ENCODE measurements at regions not wholly inside any gene's neighbourhood (a gene's known extent, or its start where the extent isn't known, plus 50 kb on each side); places are given as distances from the start of the nearest gene placed in this dataset.

DNA sequence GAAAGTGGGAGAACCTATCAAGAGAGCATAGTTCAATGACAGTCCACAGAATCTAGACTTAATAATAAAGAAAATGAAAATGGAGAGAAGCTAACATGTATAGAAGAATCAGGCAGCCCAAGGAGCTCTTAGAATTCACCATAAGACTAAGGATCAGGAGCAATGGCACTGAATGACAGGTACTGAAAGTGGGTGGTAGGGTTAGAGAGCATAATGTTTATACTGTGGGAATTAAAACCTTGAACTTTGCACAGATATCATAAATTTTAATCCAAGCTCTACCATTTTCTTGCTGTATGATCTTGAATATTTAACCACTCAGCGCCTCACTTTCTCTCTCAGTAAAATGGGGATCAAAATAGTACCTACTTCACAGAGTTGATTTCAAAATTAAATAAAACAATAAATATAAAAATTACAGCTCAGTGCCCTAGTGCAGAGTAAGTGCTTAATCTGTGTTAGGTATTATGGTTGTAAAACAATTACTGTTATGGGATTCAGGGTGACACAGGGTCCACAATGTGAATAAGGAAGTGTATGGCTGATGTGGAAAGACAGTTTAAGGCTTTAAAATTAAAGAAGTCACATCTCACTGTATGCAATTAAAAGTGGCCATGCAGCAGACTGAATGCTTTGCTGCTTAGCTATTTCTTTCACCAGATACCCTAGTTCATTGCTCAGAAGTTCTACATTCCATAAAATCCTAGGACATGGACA lies 319.8 kb downstream of the HINT1 start:
- H3K36me3 ChIP-seq (ENCODE audit: control insufficient read depth in 2 of 2, insufficient read depth in 1 of 2, low read length in 2 of 2): no peaks in the 10 kb centered on the region
- no peaks in the 10 kb centered on the region for H3K4me1 ChIP-seq (ENCODE audit: control insufficient read depth, insufficient read depth, low read length)
- ChIA-PET CTCF (no interaction called here), POLR2A (no interaction called here)
- no peak overlapping the region for H3K4me3 ChIP-seq (ENCODE audit: low read depth, low read length)
- H3K27ac ChIP-seq (ENCODE audit: extremely low read depth, low read depth, low read length): no peak overlapping the region
- no peaks in the 10 kb centered on the region for H3K9me3 ChIP-seq (ENCODE audit: control insufficient read depth, insufficient read depth, low read depth, low read length)
- no peak for TF ChIP-seq SP3 (tag by site-specific recombination; IDR thresholded peaks at IDR 0.05)
- TF ChIP-seq, protein P1, sequence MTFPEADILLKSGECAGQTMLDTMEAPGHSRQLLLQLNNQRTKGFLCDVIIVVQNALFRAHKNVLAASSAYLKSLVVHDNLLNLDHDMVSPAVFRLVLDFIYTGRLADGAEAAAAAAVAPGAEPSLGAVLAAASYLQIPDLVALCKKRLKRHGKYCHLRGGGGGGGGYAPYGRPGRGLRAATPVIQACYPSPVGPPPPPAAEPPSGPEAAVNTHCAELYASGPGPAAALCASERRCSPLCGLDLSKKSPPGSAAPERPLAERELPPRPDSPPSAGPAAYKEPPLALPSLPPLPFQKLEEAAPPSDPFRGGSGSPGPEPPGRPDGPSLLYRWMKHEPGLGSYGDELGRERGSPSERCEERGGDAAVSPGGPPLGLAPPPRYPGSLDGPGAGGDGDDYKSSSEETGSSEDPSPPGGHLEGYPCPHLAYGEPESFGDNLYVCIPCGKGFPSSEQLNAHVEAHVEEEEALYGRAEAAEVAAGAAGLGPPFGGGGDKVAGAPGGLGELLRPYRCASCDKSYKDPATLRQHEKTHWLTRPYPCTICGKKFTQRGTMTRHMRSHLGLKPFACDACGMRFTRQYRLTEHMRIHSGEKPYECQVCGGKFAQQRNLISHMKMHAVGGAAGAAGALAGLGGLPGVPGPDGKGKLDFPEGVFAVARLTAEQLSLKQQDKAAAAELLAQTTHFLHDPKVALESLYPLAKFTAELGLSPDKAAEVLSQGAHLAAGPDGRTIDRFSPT (tag by site-specific recombination; IDR thresholded peaks at IDR 0.05): no peak
- no peak for TF ChIP-seq PRDM4 (tag by site-specific recombination; IDR thresholded peaks at IDR 0.05)
- no peak for TF ChIP-seq MZF1 (tag by site-specific recombination; IDR thresholded peaks at IDR 0.05; ENCODE audit: borderline replicate concordance)
- TF ChIP-seq REST (tag by site-specific recombination; IDR thresholded peaks at IDR 0.05): no peak
- no peak for TF ChIP-seq ZNF596 (tag by site-specific recombination; IDR thresholded peaks at IDR 0.05)
- TF ChIP-seq, protein P2, sequence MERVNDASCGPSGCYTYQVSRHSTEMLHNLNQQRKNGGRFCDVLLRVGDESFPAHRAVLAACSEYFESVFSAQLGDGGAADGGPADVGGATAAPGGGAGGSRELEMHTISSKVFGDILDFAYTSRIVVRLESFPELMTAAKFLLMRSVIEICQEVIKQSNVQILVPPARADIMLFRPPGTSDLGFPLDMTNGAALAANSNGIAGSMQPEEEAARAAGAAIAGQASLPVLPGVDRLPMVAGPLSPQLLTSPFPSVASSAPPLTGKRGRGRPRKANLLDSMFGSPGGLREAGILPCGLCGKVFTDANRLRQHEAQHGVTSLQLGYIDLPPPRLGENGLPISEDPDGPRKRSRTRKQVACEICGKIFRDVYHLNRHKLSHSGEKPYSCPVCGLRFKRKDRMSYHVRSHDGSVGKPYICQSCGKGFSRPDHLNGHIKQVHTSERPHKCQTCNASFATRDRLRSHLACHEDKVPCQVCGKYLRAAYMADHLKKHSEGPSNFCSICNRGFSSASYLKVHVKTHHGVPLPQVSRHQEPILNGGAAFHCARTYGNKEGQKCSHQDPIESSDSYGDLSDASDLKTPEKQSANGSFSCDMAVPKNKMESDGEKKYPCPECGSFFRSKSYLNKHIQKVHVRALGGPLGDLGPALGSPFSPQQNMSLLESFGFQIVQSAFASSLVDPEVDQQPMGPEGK (tag by site-specific recombination; IDR thresholded peaks at IDR 0.05): no peak
- no peak for TF ChIP-seq BCL11A (tag by site-specific recombination; IDR thresholded peaks at IDR 0.05; ENCODE audit: low read depth)
- no peak for TF ChIP-seq ZNF19 (tag by site-specific recombination; IDR thresholded peaks at IDR 0.05; ENCODE audit: low read depth)
- TF ChIP-seq ZNF843 (tag by site-specific recombination; IDR thresholded peaks at IDR 0.05): no peak
- no peak for TF ChIP-seq ZNF544 (tag by site-specific recombination; IDR thresholded peaks at IDR 0.05)
- TF ChIP-seq ZNF112 (tag by site-specific recombination; IDR thresholded peaks at IDR 0.05): no peak
- no peak for TF ChIP-seq SCRT2 (tag by site-specific recombination; IDR thresholded peaks at IDR 0.05)
- TF ChIP-seq ZNF704 (tag by site-specific recombination; IDR thresholded peaks at IDR 0.05): no peak
- TF ChIP-seq ZNF146 (tag by site-specific recombination; IDR thresholded peaks at IDR 0.05): no peak
- TF ChIP-seq ZNF416 (tag by site-specific recombination; IDR thresholded peaks at IDR 0.05): no peak
